AG10803 (cell line): ENCODE measurements at regions not wholly inside any gene's neighbourhood (a gene's known extent, or its start where the extent isn't known, plus 50 kb on each side); places are given as distances from the start of the nearest gene placed in this dataset.

Source experiments
- DNase-seq: peaks from one replicate; pipeline ENCODE4 v3.0.0; 2010; ENCODE audit warnings: low read depth
- H3K4me3 ChIP-seq: 2 replicates; pipeline ENCODE4 v1.5.1; 2011; ENCODE audit warnings: mild to moderate bottlenecking, low read length, control low read depth
- TF ChIP-seq, protein P1 (sequence below): conservative IDR thresholded peaks from 2 replicates; pipeline ENCODE4 v1.5.1; 2011; ENCODE audit warnings: mild to moderate bottlenecking, low read length, control low read depth, inconsistent platforms

- TF ChIP-seq, protein P1, sequence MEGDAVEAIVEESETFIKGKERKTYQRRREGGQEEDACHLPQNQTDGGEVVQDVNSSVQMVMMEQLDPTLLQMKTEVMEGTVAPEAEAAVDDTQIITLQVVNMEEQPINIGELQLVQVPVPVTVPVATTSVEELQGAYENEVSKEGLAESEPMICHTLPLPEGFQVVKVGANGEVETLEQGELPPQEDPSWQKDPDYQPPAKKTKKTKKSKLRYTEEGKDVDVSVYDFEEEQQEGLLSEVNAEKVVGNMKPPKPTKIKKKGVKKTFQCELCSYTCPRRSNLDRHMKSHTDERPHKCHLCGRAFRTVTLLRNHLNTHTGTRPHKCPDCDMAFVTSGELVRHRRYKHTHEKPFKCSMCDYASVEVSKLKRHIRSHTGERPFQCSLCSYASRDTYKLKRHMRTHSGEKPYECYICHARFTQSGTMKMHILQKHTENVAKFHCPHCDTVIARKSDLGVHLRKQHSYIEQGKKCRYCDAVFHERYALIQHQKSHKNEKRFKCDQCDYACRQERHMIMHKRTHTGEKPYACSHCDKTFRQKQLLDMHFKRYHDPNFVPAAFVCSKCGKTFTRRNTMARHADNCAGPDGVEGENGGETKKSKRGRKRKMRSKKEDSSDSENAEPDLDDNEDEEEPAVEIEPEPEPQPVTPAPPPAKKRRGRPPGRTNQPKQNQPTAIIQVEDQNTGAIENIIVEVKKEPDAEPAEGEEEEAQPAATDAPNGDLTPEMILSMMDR, result no peak
- DNase-seq, result no peak
- no peak overlapping the region for H3K4me3 ChIP-seq
Measured at GRCh38 chr11:42047637-42048555, 588.4 kb upstream of the LRRC4C start.

DNA sequence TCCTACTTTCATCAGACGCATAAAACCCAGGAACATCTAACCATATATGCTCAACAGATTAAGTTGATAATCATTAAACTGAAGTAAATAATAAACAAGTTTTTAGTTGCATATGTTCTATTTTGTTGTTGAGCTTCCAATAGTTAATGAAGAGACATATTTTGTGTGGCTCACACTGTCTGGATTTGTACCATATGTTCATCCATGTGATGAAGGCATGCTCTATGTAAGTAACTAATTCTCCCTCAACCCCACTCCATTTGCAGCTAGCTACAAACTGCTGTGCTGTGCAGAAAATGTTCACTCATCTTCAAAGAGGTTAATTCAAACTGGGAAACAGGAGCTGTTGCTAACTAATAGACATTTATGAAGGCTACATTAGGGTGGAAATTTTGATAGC, 589.7 kb upstream of the LRRC4C start:
- no peak overlapping the region for H3K4me3 ChIP-seq
- no peak for DNase-seq
- TF ChIP-seq, protein P1, result no peak

GRCh38 chr11:42049650-42050049, 590.2 kb upstream of the LRRC4C start:
- TF ChIP-seq, protein P1, result no peak

GRCh38 chr11:42054351-42054900, 595.0 kb upstream of the LRRC4C start:
- DNase-seq, result no peak
- TF ChIP-seq, protein P1, result no peak
- no peak overlapping the region for H3K4me3 ChIP-seq

More at GRCh38 chr11:42049650-42050049, 590.2 kb upstream of the LRRC4C start:
- no peak overlapping the region for H3K4me3 ChIP-seq
- DNase-seq, result no peak

GRCh38 chr11:42055606-42056005, 596.2 kb upstream of the LRRC4C start:
- H3K4me3 ChIP-seq, result no peak overlapping the region
- DNase-seq, result no peak
- TF ChIP-seq, protein P1, result no peak

DNA sequence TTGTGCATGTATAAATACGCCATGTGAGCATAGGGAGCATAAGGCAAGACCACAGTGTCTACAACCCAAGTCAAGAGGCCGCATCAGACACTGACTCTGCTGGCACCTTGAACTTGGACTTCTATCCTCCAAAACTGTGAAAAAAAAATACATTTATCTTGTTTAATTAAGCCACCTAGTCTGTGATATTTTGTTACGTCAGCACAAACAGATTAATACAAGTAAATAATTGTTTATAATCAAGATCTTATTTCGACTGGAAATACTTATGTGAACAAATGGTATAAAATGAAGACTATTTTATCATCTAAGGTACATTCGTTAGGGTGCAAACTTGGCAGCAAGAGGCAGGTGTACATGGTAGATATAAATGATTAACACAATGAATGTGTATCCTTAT, 599.3 kb upstream of the LRRC4C start:
- no peak overlapping the region for H3K4me3 ChIP-seq
- no peak for DNase-seq
- TF ChIP-seq, protein P1, result no peak

DNA sequence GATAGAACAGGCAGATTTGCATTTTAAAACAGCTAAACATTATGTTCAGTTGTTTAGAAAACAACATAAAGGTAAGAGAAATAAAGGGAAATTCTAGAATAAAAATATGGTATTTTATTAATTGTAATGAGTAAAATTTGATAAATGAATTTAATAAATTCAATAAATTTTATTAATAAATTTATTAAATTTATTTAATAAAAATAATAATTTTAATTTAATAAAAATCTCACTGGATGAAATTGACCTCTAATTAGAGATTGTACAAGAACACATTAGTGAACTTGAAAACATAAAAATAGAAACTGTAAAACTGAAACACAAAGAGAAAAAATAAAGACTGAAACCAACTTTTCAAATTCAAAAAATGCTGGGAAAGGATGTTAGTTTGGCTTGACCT, 605.7 kb upstream of the LRRC4C start:
- DNase-seq, result no peak
- no peak overlapping the region for H3K4me3 ChIP-seq
- TF ChIP-seq, protein P1, result no peak
